ENCODE measurements at regions not wholly inside any gene's neighbourhood (a gene's known extent, or its start where the extent isn't known, plus 50 kb on each side); places are given as distances from the start of the nearest gene placed in this dataset.

GRCh38 chr1:14516974-14517840 lies 81.3 kb upstream of the KAZN start:
- H3K4me1 ChIP-seq (ENCODE audit: insufficient read depth, low read length): peaks cover 48% of the 10 kb centered on the region
- DNase-seq: peak; percentile 96
- H3K9me3 ChIP-seq (ENCODE audit: low read length): peaks cover 6% of the 10 kb centered on the region
- peak overlapping the region; percentile 82 for H3K9ac ChIP-seq (ENCODE audit: low read length)
- H3K36me3 ChIP-seq (ENCODE audit: low read depth, low read length): peaks cover 5% of the 10 kb centered on the region; the same call in 1 of the 2 replicates
- peak overlapping the region; percentile 99 for H3K27ac ChIP-seq (ENCODE audit: low read length)
- peak overlapping the region; percentile 27 for H3K4me2 ChIP-seq (ENCODE audit: low read length)
- H2AFZ ChIP-seq (ENCODE audit: low read length): no peak overlapping the region
- no peaks in the 10 kb centered on the region for H3K79me2 ChIP-seq (ENCODE audit: low read length)
- 0 out of 2 replicates have a peak overlapping the region, but pooled peaks have one; percentile 9 for H3K4me3 ChIP-seq (ENCODE audit: low read length)
- BruUV-seq (replicated peaks): no TSS peak
- ChIA-PET POLR2A (ENCODE audit: unreplicated experiment) (interaction anchor here (0.6 kb wide), 3 partner anchors 13 to 1704 kb away, joined by 3 to 5 read pairs (median 4); no protein-coding TSS in a partner anchor), CTCF (no interaction called here)
- no peaks in the 10 kb centered on the region for H3K9me2 ChIP-seq (replicated peaks; ENCODE audit: low read length)
- no peaks in the 10 kb centered on the region for H3K27me3 ChIP-seq (ENCODE audit: low read length)
- peak; percentile 90 for ATAC-seq
- no peaks in the 10 kb centered on the region for H4K20me1 ChIP-seq (ENCODE audit: low read length)
- H3F3A ChIP-seq (ENCODE audit: low read length, unreplicated experiment): peaks cover 8% of the 10 kb centered on the region
- TF ChIP-seq EZH2 (IDR thresholded peaks at IDR 0.05; ENCODE audit: low read length, unreplicated experiment) (no peak), EZH2phosphoT487 (IDR thresholded peaks at IDR 0.05; ENCODE audit: borderline replicate concordance, low read length) (no peak), CTCF (conservative IDR thresholded peaks at IDR 0.05; ENCODE audit: low read depth, low read length) (no peak)
- intact Hi-C loops (cut with micrococcal nuclease): loop anchor here (1.0 to 5.0 kb wide), 3 partner anchors 18 to 145 kb away; no protein-coding TSS in a partner anchor

- no peak for ATAC-seq
- POLR2A ChIA-PET (ENCODE audit: unreplicated experiment): interaction anchor here (0.6 kb wide), 2 partner anchors 14 to 18 kb away, joined by 4 to 5 read pairs; no protein-coding TSS in a partner anchor
- Histone ChIP-seq H3K9ac (ENCODE audit: low read length) (peak overlapping the region; percentile 70), H3K36me3 (ENCODE audit: low read depth, low read length) (peaks cover 5% of the 10 kb centered on the region; the same call in 1 of the 2 replicates), H3K27me3 (ENCODE audit: low read length) (no peaks in the 10 kb centered on the region), H3K4me3 (ENCODE audit: low read length) (no peak overlapping the region), H4K20me1 (ENCODE audit: low read length) (no peaks in the 10 kb centered on the region), H3K9me3 (ENCODE audit: low read length) (peaks cover 6% of the 10 kb centered on the region), H3K27ac (ENCODE audit: low read length) (peak overlapping the region; percentile 99), H3K9me2 (replicated peaks; ENCODE audit: low read length) (no peaks in the 10 kb centered on the region), H3K79me2 (ENCODE audit: low read length) (no peaks in the 10 kb centered on the region), H2AFZ (ENCODE audit: low read length) (no peak overlapping the region), H3K4me2 (ENCODE audit: low read length) (peak overlapping the region; percentile 27; the same call in 1 of the 2 replicates), H3F3A (ENCODE audit: low read length, unreplicated experiment) (peaks cover 8% of the 10 kb centered on the region), H3K4me1 (ENCODE audit: insufficient read depth, low read length) (peaks cover 54% of the 10 kb centered on the region)
- no TSS peak for BruUV-seq (replicated peaks)
- CTCF ChIA-PET: no interaction called here
- intact Hi-C loops (cut with micrococcal nuclease): loop anchor here (1.0 to 5.0 kb wide), 3 partner anchors 19 to 146 kb away; no protein-coding TSS in a partner anchor
- no peak for TF ChIP-seq CTCF (conservative IDR thresholded peaks at IDR 0.05; ENCODE audit: low read depth, low read length)
- DNase-seq: no peak
Measured at GRCh38 chr1:14517841-14518180, 80.7 kb upstream of the KAZN start.

GRCh38 chr1:14519976-14520375 lies 78.5 kb upstream of the KAZN start:
- no peak for TF ChIP-seq EZH2 (IDR thresholded peaks at IDR 0.05; ENCODE audit: low read length, unreplicated experiment)
- TF ChIP-seq CTCF (conservative IDR thresholded peaks at IDR 0.05; ENCODE audit: low read depth, low read length): no peak
- no peak for TF ChIP-seq EZH2phosphoT487 (IDR thresholded peaks at IDR 0.05; ENCODE audit: borderline replicate concordance, low read length)

More at GRCh38 chr1:14519976-14520375, 78.5 kb upstream of the KAZN start:
- Histone ChIP-seq H3K4me1 (ENCODE audit: insufficient read depth, low read length) (peaks cover 60% of the 10 kb centered on the region), H3K9me2 (replicated peaks; ENCODE audit: low read length) (no peaks in the 10 kb centered on the region), H3K9me3 (ENCODE audit: low read length) (peaks cover 6% of the 10 kb centered on the region), H3F3A (ENCODE audit: low read length, unreplicated experiment) (peaks cover 8% of the 10 kb centered on the region), H3K36me3 (ENCODE audit: low read depth, low read length) (peaks cover 5% of the 10 kb centered on the region; the same call in 1 of the 2 replicates), H3K4me2 (ENCODE audit: low read length) (no peak overlapping the region), H3K27ac (ENCODE audit: low read length) (peak overlapping the region; percentile 19), H2AFZ (ENCODE audit: low read length) (no peak overlapping the region), H3K4me3 (ENCODE audit: low read length) (no peak overlapping the region), H3K27me3 (ENCODE audit: low read length) (no peaks in the 10 kb centered on the region), H3K9ac (ENCODE audit: low read length) (no peak overlapping the region; the same call in 1 of the 2 replicates), H3K79me2 (ENCODE audit: low read length) (no peaks in the 10 kb centered on the region), H4K20me1 (ENCODE audit: low read length) (no peaks in the 10 kb centered on the region)
- POLR2A ChIA-PET (ENCODE audit: unreplicated experiment): no interaction called here
- intact Hi-C loops (cut with micrococcal nuclease): loop anchor here (5.0 to 10.0 kb wide), 2 partner anchors 148 to 405 kb away; no protein-coding TSS in a partner anchor
- 0 out of 2 replicates have a peak, but pooled peaks have one; percentile 3 for ATAC-seq
- no TSS peak for BruUV-seq (replicated peaks)
- CTCF ChIA-PET: no interaction called here
- DNase-seq: peak; percentile 62
